Dermis microvascular lymphatic vessel endothelial cell (primary cell): ENCODE measurements at regions not wholly inside any gene's neighbourhood (a gene's known extent, or its start where the extent isn't known, plus 50 kb on each side); places are given as distances from the start of the nearest gene placed in this dataset.
A peak's percentile ranks its signal among the peaks of the same experiment; 100 is the strongest.
"Not testable (repeated sequence)": the region's sequence is repeated elsewhere in the genome, so short reads cannot be mapped to it uniquely, and the experiment has no call there.

Source experiments
- DNase-seq, 2 donors: peaks; one replicate each; pipeline versions ENCODE4 v3.0.0 to v3.0.0-alpha.2; 2010; ENCODE audit warnings: low read depth in 2 of 2

- no peak for DNase-seq
Measured at GRCh38 chr1:187514110-187514509, 685.4 kb downstream of the PLA2G4A start.

GRCh38 chr1:187516874-187517273 lies 688.1 kb downstream of the PLA2G4A start:
- no peak for DNase-seq

- no peak for DNase-seq
Measured at GRCh38 chr1:187517546-187517945, 688.8 kb downstream of the PLA2G4A start.

- DNase-seq: no peak
Measured at GRCh38 chr1:187527346-187527745, 698.6 kb downstream of the PLA2G4A start.

DNA sequence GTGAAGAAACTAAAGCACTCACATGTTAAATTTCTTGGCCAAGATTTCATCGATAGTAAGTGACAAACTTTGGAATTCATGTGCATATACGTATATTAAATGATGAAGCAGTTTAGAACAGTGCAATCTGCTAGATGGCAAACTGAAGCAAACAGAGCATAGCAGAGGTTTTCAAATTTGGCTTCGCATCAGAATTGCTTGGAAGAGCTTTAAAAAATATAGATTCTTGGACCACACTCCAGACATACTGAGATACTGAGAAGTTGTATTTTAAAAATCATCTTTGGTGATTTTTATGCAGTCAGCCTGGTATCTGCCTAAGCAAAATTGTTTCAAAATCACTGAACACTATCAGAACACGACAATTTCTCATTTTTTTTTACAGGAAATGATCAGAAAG lies 709.2 kb downstream of the PLA2G4A start:
- no peak for DNase-seq

DNA sequence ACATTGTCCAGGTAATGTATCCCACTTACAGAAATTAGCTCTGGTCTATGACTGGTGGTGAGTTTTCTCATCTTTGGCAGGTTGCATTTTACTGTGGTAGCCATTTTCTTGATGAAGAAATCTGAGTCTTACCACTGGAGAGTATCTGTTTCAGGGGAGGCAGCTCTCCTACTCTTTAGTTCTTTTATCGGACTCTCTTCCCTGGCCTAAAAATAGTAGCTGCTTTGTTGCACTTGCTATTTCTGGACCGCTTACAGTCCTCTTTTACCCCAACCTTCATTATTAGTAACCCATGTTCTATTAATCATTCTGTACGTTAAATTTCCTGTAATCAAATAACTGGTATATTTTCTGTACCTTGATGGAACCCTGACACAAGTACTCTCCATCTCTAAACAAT lies 720.8 kb downstream of the PLA2G4A start:
- no peak for DNase-seq

DNA sequence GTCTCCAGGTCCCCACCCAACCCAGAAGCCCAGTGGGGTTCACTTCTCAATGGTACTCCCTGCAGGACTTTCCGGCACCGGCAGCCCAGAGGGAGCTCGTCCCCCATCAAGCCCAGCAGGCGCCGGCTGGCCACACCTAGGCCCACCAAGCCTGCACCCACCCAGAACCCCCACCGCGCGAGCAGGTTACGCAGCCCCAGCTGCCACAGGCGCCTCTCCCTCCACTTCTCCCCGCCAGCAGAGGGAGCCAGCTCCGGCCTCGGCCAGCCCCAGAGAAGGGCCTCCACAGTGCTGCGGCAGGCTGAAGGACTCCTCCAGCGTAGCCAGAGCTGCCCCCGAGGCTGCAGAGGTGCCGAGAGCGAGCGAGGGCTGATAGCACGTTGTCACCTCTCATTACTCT lies 722.3 kb downstream of the PLA2G4A start:
- no peak for DNase-seq

DNA sequence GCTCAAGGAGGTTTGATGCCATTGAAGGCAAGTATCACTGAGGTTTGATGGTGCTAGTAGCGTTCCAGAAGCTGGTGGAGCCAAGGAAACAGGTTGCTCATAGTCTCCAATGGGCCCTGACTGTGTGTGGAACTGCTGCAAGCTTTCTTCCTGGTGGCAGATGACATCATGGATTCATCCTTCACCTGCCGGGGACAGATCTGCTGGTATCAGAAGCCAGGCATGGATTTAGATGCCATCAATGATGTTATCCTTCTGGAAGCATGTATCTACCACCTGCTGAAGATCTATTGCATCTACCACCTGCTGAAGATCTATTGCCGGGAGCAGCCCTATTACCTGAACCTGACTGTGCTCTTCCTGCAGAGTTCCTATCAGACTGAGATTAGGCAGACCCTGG lies 734.4 kb downstream of the PLA2G4A start:
- no peak for DNase-seq

GRCh38 chr1:187566354-187566753 lies 737.6 kb downstream of the PLA2G4A start:
- no peak for DNase-seq

DNA sequence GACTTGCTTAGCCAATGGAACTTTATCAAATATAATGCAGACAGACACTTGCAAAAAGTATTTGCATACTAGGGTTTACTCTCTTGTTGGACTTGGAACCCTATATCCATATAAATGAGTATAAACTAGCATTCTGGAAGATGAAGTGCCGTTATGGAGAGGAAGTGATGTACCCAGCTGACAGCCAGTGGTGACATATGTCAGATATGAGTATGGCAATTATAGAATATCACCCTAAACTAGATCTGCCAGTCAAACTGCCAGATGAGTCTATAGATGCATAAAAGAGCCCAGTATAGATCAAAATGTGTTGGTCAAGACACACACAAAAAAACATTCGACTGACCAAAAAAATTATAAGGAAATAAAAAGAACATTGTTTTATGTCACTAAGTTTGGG lies 739.3 kb downstream of the PLA2G4A start:
- DNase-seq: no peak

DNA sequence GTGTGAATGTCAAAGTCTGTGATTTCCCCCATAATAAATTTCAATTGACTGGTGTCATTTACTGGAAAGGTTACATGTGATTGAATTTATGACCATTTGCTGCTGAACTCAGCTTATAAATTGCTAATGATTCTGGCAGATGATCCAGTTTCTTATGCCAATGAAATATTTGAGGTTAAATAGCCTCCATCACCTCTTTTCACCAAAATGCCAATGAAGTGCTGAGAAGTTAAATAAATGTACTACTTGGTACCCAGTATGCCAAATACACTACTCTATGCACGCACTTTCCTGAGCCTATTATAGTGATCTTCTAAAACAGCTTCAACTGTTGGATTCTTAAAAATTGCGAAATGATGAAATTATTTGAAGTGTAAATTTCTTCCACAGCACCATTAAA lies 741.4 kb downstream of the PLA2G4A start:
- no peak for DNase-seq

- no peak for DNase-seq
Measured at GRCh38 chr1:187577610-187578009, 748.9 kb downstream of the PLA2G4A start.

DNA sequence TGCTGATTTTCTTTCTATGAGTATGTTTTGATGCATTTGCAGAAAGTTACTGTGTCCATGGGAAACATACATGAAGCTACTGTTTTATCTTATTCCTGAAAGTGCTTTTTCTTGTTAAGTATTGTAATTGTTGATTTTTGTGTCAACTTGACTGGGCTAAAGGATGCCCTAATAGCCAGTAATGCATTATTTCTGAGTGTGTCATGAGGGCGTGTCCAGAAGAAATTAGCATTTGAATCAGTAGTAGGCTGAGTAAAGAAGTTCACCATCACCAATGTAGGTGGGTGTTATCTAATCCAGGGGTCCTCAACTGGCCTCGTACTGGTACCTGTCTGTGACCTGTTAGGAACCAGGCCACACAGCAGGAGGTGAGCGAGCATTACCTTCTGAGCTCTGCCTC lies 760.2 kb downstream of the PLA2G4A start:
- no peak for DNase-seq

DNA sequence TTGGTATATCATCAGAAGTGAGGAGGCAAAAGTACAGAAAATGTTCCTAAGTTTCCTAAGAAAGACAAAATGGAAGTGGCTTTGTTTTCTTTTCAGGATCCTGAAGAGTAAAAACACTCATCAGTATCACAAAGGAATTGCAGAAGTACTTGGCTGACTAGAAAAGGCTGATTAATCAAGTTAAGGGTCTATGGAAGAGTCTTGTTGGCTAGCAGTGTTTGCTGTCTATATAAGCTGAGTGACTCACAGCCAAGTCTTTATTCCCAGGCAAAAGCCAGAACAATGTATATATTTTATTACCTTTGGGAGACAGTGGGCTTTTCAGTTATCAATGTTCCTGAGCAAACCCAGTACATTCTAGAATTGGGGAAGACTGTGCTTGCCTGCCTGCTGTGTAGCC lies 777.0 kb downstream of the PLA2G4A start:
- no peak for DNase-seq

GRCh38 chr1:187615853-187616735 lies 787.3 kb downstream of the PLA2G4A start:
- DNase-seq: not testable (repeated sequence)

- DNase-seq: not testable (repeated sequence)
Measured at GRCh38 chr1:187616830-187617229, 788.1 kb downstream of the PLA2G4A start.

DNA sequence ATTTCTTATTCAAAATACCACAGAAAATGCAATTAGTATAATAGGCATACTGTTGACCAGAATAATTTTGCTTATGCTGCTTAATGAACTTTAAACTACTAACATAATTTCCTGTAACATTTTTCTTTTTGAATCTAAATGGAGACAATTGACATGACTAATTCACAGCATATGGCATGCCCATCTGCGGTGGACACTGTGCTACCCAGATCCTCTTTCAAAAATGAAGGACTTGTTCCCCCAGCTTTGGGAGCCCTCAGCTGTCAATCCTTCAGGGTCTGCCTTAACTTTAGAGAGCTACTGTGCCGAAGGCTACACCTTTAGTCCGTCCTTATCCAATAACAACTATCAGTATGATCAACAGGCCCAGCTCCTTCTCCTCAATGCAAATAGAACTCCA lies 789.0 kb downstream of the PLA2G4A start:
- no peak for DNase-seq

DNA sequence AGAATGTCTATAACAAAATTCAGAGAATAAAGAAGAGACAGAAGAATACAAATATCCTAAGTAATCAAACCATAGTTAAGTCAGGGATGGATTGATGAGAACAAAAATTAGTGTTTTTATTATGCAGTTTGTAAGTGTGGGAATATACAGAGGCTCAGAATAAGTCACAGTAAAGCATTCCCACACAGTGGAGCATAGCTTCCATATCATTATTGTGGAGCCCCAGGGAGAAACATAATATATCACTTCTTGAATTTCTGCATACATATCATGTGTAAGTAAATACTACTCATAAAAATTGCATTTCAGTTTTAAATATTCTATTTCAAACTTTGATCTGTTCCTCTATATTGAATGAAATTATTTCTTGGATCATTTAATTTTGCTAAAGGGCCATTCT lies 790.4 kb downstream of the PLA2G4A start:
- DNase-seq: no peak

DNA sequence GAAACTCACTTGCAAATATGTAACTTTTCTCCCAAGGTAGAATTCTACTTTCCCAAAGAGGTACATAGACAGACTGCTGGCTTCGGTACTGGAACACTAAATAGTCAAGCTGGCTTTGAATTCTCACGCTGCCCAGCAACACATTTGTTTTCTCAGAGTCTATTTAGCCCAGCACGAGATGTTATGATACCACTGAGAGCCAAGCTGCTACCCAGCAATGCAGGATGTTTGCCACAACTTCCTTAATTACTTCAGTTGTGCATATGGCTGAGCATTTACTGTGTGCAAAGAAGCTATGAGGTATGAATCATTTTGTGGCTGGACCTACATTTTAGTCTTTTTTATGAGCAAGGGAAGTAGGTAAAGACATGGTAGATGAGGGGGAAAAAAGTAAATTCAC lies 793.2 kb downstream of the PLA2G4A start:
- peak in 1 of 2 donors; percentile 2 for DNase-seq

- no peak for DNase-seq
Measured at GRCh38 chr1:187622545-187622944, 793.8 kb downstream of the PLA2G4A start.

GRCh38 chr1:187624812-187625545 lies 796.2 kb downstream of the PLA2G4A start:
- DNase-seq: no peak

DNA sequence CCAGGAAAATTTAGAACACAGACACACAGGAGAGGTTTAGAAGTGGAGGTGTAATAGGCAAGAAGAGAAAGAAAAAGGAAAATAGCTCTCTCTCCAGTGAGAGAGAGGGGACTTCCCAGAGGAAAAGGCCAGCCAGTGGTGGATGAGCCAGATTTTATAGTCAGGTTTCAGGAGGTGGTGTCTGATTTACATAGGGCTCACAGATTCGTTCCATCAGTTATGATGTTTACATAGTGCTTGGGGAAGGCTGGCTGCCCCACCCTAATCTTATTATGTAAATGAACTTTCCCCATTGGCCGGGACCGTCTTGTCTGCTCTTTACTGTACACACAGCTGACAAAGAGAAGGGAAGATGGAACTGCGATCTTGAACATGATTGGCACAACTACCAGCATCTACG lies 797.3 kb downstream of the PLA2G4A start:
- DNase-seq: no peak

DNA sequence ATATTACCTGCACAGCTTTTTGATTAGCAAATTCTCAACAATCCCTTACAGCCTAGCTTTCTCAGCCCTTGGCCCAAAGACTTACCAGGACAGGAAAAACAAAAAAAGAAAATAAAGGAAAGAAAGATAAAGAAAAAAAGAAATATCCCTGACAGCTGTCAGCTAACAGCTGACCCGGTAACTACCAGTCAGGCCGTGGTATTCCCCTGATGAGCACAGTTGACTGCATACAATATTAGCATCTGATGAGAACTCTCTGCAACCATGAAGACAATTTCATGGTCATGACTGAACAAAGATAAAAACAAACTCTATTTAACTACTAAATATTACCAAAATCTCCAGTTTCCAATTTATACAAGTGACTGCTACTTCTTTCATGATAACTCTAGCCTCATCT lies 798.8 kb downstream of the PLA2G4A start:
- no peak for DNase-seq
